A673 (cell line): ENCODE measurements at regions not wholly inside any gene's neighbourhood (a gene's known extent, or its start where the extent isn't known, plus 50 kb on each side); places are given as distances from the start of the nearest gene placed in this dataset.

Experiments used
- EZH2 ChIP-seq: fragments of 200-600 bp; sonication (generic); IDR thresholded peaks from 2 replicates; pipeline ENCODE4 v1.6.1; 2017; ENCODE audit warnings: borderline replicate concordance, low read depth, mild to moderate bottlenecking, mixed read lengths, antibody characterized with exemption, low read length; ENCODE audit not compliant: poor library complexity, severe bottlenecking
- TF ChIP-seq, protein P1 (sequence below): fragments of 300-800, 200-600 bp; sonication (generic); conservative IDR thresholded peaks from 2 replicates; pipeline ENCODE4 v1.5.1; 2017; ENCODE audit warnings: low read depth, mild to moderate bottlenecking, antibody characterized with exemption, low read length, moderate library complexity, mixed read lengths

DNA sequence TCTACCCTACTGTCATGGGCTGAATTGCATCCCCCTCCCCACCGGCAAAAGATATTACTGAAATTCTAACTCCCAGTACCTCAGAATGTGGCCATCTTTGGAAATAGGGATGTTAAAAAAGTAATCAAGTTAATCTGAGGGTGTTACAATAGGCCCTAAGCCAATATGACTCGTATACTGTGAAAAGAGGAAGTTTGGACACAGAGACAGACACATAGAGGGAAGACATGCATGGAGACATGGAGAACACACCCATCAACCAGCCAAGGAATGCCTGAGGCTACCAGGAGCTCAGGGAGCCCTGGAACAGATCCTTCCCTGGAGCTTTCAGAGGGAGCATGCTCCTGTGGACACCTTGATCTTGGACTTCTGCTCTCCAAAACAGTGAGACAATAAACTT lies 138.2 kb upstream of the ADO start:
- TF ChIP-seq, protein P1, sequence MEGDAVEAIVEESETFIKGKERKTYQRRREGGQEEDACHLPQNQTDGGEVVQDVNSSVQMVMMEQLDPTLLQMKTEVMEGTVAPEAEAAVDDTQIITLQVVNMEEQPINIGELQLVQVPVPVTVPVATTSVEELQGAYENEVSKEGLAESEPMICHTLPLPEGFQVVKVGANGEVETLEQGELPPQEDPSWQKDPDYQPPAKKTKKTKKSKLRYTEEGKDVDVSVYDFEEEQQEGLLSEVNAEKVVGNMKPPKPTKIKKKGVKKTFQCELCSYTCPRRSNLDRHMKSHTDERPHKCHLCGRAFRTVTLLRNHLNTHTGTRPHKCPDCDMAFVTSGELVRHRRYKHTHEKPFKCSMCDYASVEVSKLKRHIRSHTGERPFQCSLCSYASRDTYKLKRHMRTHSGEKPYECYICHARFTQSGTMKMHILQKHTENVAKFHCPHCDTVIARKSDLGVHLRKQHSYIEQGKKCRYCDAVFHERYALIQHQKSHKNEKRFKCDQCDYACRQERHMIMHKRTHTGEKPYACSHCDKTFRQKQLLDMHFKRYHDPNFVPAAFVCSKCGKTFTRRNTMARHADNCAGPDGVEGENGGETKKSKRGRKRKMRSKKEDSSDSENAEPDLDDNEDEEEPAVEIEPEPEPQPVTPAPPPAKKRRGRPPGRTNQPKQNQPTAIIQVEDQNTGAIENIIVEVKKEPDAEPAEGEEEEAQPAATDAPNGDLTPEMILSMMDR = no peak
- TF ChIP-seq EZH2 = no peak
